Prostate gland (tissue), 2 donors: ENCODE measurements at regions not wholly inside any gene's neighbourhood (a gene's known extent, or its start where the extent isn't known, plus 50 kb on each side); places are given as distances from the start of the nearest gene placed in this dataset.

Source experiments
- CTCF ChIP-seq, 4 experiments: fragments of 200-600 bp in 2 of 4; fragments of 450-650 bp in 2 of 4; sonication (generic) in 2 of 4; IDR thresholded peaks; 1 replicate in 3 of 4; 2 replicates in 1 of 4; pipeline ENCODE4 v1.5.1; 2016 to 2019; ENCODE audit warnings: antibody characterized with exemption in 4 of 4, mild to moderate bottlenecking in 2 of 4, moderate library complexity in 2 of 4
- POLR2A ChIP-seq: fragments of 450-650 bp; IDR thresholded peaks from one replicate; pipeline ENCODE4 v1.6.1; 2016; ENCODE audit warnings: antibody characterized with exemption, mild to moderate bottlenecking
- POLR2AphosphoS5 ChIP-seq: sonication (generic); formaldehyde crosslinking; IDR thresholded peaks from one replicate; pipeline ENCODE4 v1.6.1; 2017; ENCODE audit warnings: antibody characterized with exemption

- TF ChIP-seq POLR2AphosphoS5 (no peak), CTCF (IDR thresholded peaks at IDR 0.05) (no peak), POLR2A (no peak)
Observed at GRCh38 chr4:53859305-53859704, 205.1 kb downstream of the CHIC2 start.
